H1 (cell line): ENCODE measurements at regions not wholly inside any gene's neighbourhood (a gene's known extent, or its start where the extent isn't known, plus 50 kb on each side); places are given as distances from the start of the nearest gene placed in this dataset.

ENCODE experiments used
- CTCF ChIA-PET: fragments of 300-600 bp; sonication (Branson Sonifier 250); formaldehyde crosslinking; loops from one replicate; lab custom pipeline; 2021; ENCODE audit not compliant: partially characterized antibody; lab: Charles Lee
- POLR2A ChIA-PET: fragments of 300-600 bp; sonication (Branson Sonifier 250); formaldehyde crosslinking; loops from one replicate; lab custom pipeline; 2021; ENCODE audit warnings: inconsistent platforms; ENCODE audit not compliant: partially characterized antibody; lab: Charles Lee
- DNase-seq, 2 experiments: peaks; one replicate each; pipeline versions ENCODE4 v3.0.0 to v3.0.0-alpha.2; 2010 to 2022; ENCODE audit warnings: low spot score in 2 of 2, low read depth in 1 of 2, mixed read lengths in 1 of 2
- FAIRE-seq: peaks from 2 replicates; lab custom pipeline; 2011; peaks lifted over from hg19 to GRCh38; lab: Jason Lieb, UNC
- H2AFZ ChIP-seq: 2 replicates; pipeline ENCODE4 v1.8.1; 2012; ENCODE audit warnings: low read length, inconsistent platforms
- H2AK5ac ChIP-seq: 2 replicates; pipeline ENCODE4 v1.6.1; 2013; ENCODE audit warnings: low read depth, low read length
- H2BK120ac ChIP-seq: replicated peaks from 2 replicates; pipeline ENCODE3; 2013; ENCODE audit warnings: low read depth, low read length, inconsistent platforms
- H2BK12ac ChIP-seq: 2 replicates; pipeline ENCODE4 v1.6.1; 2013; ENCODE audit warnings: low read depth, low read length
- H2BK15ac ChIP-seq: 2 replicates; pipeline ENCODE4 v1.6.1; 2013; ENCODE audit warnings: low read length
- H2BK20ac ChIP-seq: 2 replicates; pipeline ENCODE4 v1.6.1; 2013; ENCODE audit warnings: low read length
- H2BK5ac ChIP-seq: 2 replicates; pipeline ENCODE4 v1.6.1; 2013; ENCODE audit warnings: low read depth, low read length
- H3K14ac ChIP-seq: 2 replicates; pipeline ENCODE4 v1.6.1; 2013; ENCODE audit warnings: inconsistent platforms; ENCODE audit not compliant: insufficient read length
- H3K18ac ChIP-seq: 2 replicates; pipeline ENCODE4 v1.6.1; 2013; ENCODE audit warnings: low read length; ENCODE audit errors: extremely low read depth
- H3K23ac ChIP-seq: 2 replicates; pipeline ENCODE4 v1.6.1; 2013; ENCODE audit warnings: inconsistent platforms; ENCODE audit not compliant: insufficient read length
- H3K23me2 ChIP-seq: 2 replicates; pipeline ENCODE4 v1.6.1; 2013; ENCODE audit warnings: low read depth, low read length
- H3K27ac ChIP-seq: 2 replicates; pipeline ENCODE4 v1.6.1; 2011; ENCODE audit warnings: low read depth, low read length, inconsistent platforms
- H3K27me3 ChIP-seq, 4 experiments: replicated peaks in 1 of 4; 1 replicate in 1 of 4; 2 replicates in 3 of 4; pipeline versions ENCODE4 v1.6.1 to v1.8.1; 2011 to 2013; ENCODE audit warnings: low read length in 3 of 4, mild to moderate bottlenecking in 3 of 4, inconsistent platforms in 2 of 4, mixed read lengths in 2 of 4, moderate library complexity in 1 of 4; ENCODE audit not compliant: control insufficient read depth in 3 of 4, insufficient read depth in 3 of 4; ENCODE audit errors: extremely low read depth in 1 of 4
- H3K36me3 ChIP-seq, 4 experiments: 2 replicates each; pipeline versions ENCODE4 v1.6.1 to v1.8.1; 2011 to 2013; ENCODE audit warnings: mild to moderate bottlenecking in 4 of 4, low read length in 3 of 4, moderate library complexity in 2 of 4, control low read depth in 1 of 4, inconsistent platforms in 1 of 4; ENCODE audit not compliant: insufficient read depth in 4 of 4, control insufficient read depth in 2 of 4
- H3K4ac ChIP-seq: replicated peaks from 2 replicates; pipeline ENCODE3; 2013; ENCODE audit warnings: low read length, low read depth, mixed read lengths, inconsistent platforms; ENCODE audit not compliant: insufficient read length
- H3K4me1 ChIP-seq, 4 experiments: replicated peaks in 1 of 4; 1 replicate in 1 of 4; 2 replicates in 3 of 4; pipeline versions ENCODE4 v1.6.1 to v1.8.1; 2011 to 2013; ENCODE audit warnings: low read length in 3 of 4, inconsistent platforms in 2 of 4, mixed read lengths in 1 of 4; ENCODE audit not compliant: insufficient read depth in 4 of 4, control insufficient read depth in 3 of 4
- H3K4me2 ChIP-seq, 2 experiments: 2 replicates each; pipeline versions ENCODE4 v1.6.1 to v1.8.1; 2011 to 2013; ENCODE audit warnings: low read depth in 2 of 2, low read length in 2 of 2, control low read depth in 1 of 2, inconsistent platforms in 1 of 2, mild to moderate bottlenecking in 1 of 2; ENCODE audit not compliant: insufficient read depth in 1 of 2
- H3K4me3 ChIP-seq, 4 experiments: fragments of 200-600, 300-600 bp in 1 of 4; sonication (generic), shearing (Covaris generic), sonication (Bioruptor Twin) in 1 of 4; 2 replicates each; pipeline versions ENCODE4 v1.5.1 to v1.8.1; 2011 to 2016; ENCODE audit warnings: low read length in 4 of 4, low read depth in 3 of 4, control low read depth in 2 of 4, inconsistent platforms in 2 of 4, mild to moderate bottlenecking in 2 of 4, mixed read lengths in 1 of 4, moderate library complexity in 1 of 4; ENCODE audit not compliant: insufficient read depth in 2 of 4; ENCODE audit errors: extremely low read depth in 1 of 4
- H3K56ac ChIP-seq: replicated peaks from 2 replicates; pipeline ENCODE3; 2013; ENCODE audit warnings: low read depth, mild to moderate bottlenecking, mixed read lengths, low read length, inconsistent platforms; ENCODE audit not compliant: insufficient read length
- H3K79me1 ChIP-seq: 2 replicates; pipeline ENCODE4 v1.6.1; 2013; ENCODE audit warnings: low read depth, low read length, control low read depth
- H3K79me2 ChIP-seq, 2 experiments: 2 replicates each; pipeline versions ENCODE4 v1.6.1 to v1.8.1; 2012 to 2013; ENCODE audit warnings: low read length in 2 of 2, mild to moderate bottlenecking in 2 of 2, inconsistent platforms in 1 of 2; ENCODE audit not compliant: insufficient read depth in 2 of 2, control insufficient read depth in 1 of 2
- H3K9ac ChIP-seq, 4 experiments: replicated peaks in 1 of 4; 1 replicate in 1 of 4; 2 replicates in 3 of 4; pipeline versions ENCODE4 v1.6.1 to v1.8.1; 2011 to 2013; ENCODE audit warnings: low read depth in 3 of 4, low read length in 3 of 4, control low read depth in 2 of 4, mild to moderate bottlenecking in 2 of 4, moderate library complexity in 2 of 4, inconsistent platforms in 1 of 4; ENCODE audit errors: extremely low read depth in 1 of 4
- H3K9me3 ChIP-seq, 2 experiments: 2 replicates each; pipeline versions ENCODE4 v1.6.1 to v1.8.1; 2012 to 2013; ENCODE audit warnings: mild to moderate bottlenecking in 2 of 2, moderate library complexity in 2 of 2, control low read depth in 1 of 2, inconsistent platforms in 1 of 2, low read depth in 1 of 2, low read length in 1 of 2, mixed read lengths in 1 of 2; ENCODE audit not compliant: insufficient read depth in 2 of 2
- H4K20me1 ChIP-seq, 2 experiments: replicated peaks in 1 of 2; 2 replicates each; pipeline versions ENCODE3 to v1.8.1; 2011 to 2013; ENCODE audit warnings: inconsistent platforms in 2 of 2, low read length in 2 of 2, mild to moderate bottlenecking in 1 of 2; ENCODE audit not compliant: insufficient read depth in 2 of 2, control insufficient read depth in 1 of 2
- H4K5ac ChIP-seq: 2 replicates; pipeline ENCODE4 v1.6.1; 2013; ENCODE audit warnings: low read length, low read depth, mixed read lengths, inconsistent platforms; ENCODE audit not compliant: insufficient read length
- H4K8ac ChIP-seq: 2 replicates; pipeline ENCODE4 v1.8.0; 2013; ENCODE audit warnings: mild to moderate bottlenecking, moderate library complexity, low read length, inconsistent platforms; ENCODE audit not compliant: insufficient read depth; ENCODE audit errors: extremely low read depth
- H4K91ac ChIP-seq: replicated peaks from 2 replicates; pipeline ENCODE3; 2013; ENCODE audit warnings: low read length, mixed read lengths, inconsistent platforms; ENCODE audit not compliant: insufficient read length
- CREB1 ChIP-seq: IDR thresholded peaks from 2 replicates; pipeline ENCODE4 v1.6.1; 2012; ENCODE audit warnings: inconsistent platforms
- WGBS, 2 experiments: shearing (Covaris generic) in 1 of 2; methylation state at CpG; one replicate each; pipeline versions ENCODE4 v1.1.6 to v1.1.7; 2013 to 2015; ENCODE audit warnings: low lambda C conversion rate in 2 of 2, mixed read lengths in 2 of 2, inconsistent platforms in 1 of 2, low coverage in 1 of 2, missing lambda C conversion rate in 1 of 2; ENCODE audit not compliant: insufficient replicate concordance in 2 of 2, insufficient coverage in 1 of 2, insufficient read length in 1 of 2; ENCODE audit errors: extremely low coverage in 1 of 2, missing lambda C conversion rate in 1 of 2; 5-methylcytosine and 5-hydroxymethylcytosine counted together

DNA sequence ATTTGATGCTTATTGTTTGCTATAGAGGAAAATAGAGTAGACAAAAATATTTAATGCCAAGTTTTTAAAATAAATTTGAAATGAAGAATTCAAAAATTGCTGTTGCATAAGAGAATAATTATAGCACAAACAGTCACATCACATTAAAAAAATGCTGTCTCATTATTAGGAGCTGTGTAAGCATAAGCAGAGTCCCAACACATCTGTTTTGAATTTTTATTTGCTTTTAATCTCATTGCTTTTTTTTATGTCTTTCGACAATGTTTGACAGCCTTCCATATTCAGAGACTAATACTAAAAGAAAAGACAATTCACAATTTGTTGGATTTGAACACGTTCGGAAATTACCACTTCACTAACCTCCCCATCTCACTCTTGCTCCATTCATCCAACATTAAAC is 143.5 kb downstream of the TFPI2 start:
- POLR2A ChIA-PET: no interaction called here
- Histone ChIP-seq H3K18ac (no peak overlapping the region), H4K20me1 (no peaks in the 10 kb centered on the region), H3K36me3 (no peaks in the 10 kb centered on the region; a peak in 1 of 8 replicates), H2BK5ac (no peak overlapping the region), H3K14ac (no peak overlapping the region), H2AFZ (no peak overlapping the region), H3K9ac (no peak overlapping the region), H3K4ac (no peak overlapping the region), H4K8ac (no peak overlapping the region), H4K91ac (no peak overlapping the region), H3K4me3 (no peak overlapping the region), H3K79me1 (no peaks in the 10 kb centered on the region), H3K79me2 (no peaks in the 10 kb centered on the region), H3K9me3 (0 out of 4 replicates have a peak, but pooled peaks cover 2 to 3% of the 10 kb centered on the region in 2 experiments), H3K4me1 (no peaks in the 10 kb centered on the region), H3K23ac (no peak overlapping the region), H2BK20ac (no peak overlapping the region), H3K27ac (no peak overlapping the region), H3K4me2 (no peak overlapping the region), H4K5ac (no peak overlapping the region), H2AK5ac (no peak overlapping the region), H2BK12ac (no peak overlapping the region), H3K56ac (no peak overlapping the region), H3K23me2 (no peaks in the 10 kb centered on the region), H2BK120ac (no peak overlapping the region), H2BK15ac (no peak overlapping the region), H3K27me3 (no peaks in the 10 kb centered on the region)
- DNase-seq (no peak), FAIRE-seq (no peak)
- CTCF ChIA-PET: no interaction called here
- WGBS, 2 experiments: 90% methylated on average over 3 of the region's 3 CpGs; no CpG with 5 or more reads in 1 of the 2 experiments
- no peak for TF ChIP-seq CREB1
